ENCODE measurements at regions not wholly inside any gene's neighbourhood (a gene's known extent, or its start where the extent isn't known, plus 50 kb on each side); places are given as distances from the start of the nearest gene placed in this dataset.

- TF ChIP-seq, protein P1, sequence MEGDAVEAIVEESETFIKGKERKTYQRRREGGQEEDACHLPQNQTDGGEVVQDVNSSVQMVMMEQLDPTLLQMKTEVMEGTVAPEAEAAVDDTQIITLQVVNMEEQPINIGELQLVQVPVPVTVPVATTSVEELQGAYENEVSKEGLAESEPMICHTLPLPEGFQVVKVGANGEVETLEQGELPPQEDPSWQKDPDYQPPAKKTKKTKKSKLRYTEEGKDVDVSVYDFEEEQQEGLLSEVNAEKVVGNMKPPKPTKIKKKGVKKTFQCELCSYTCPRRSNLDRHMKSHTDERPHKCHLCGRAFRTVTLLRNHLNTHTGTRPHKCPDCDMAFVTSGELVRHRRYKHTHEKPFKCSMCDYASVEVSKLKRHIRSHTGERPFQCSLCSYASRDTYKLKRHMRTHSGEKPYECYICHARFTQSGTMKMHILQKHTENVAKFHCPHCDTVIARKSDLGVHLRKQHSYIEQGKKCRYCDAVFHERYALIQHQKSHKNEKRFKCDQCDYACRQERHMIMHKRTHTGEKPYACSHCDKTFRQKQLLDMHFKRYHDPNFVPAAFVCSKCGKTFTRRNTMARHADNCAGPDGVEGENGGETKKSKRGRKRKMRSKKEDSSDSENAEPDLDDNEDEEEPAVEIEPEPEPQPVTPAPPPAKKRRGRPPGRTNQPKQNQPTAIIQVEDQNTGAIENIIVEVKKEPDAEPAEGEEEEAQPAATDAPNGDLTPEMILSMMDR (IDR thresholded peaks at IDR 0.05; ENCODE audit: insufficient read depth, low read length) = no peak
- no peak for TF ChIP-seq POLR2AphosphoS5 (IDR thresholded peaks at IDR 0.05; ENCODE audit: low read depth)
- TF ChIP-seq REST (IDR thresholded peaks at IDR 0.05; ENCODE audit: insufficient replicate concordance, low read depth) = no peak
Measured at GRCh38 chr5:91706785-91707520, 323.8 kb upstream of the ARRDC3 start.

All from HL-60 (cell line).